HepG2 (cell line): ENCODE measurements at regions not wholly inside any gene's neighbourhood (a gene's known extent, or its start where the extent isn't known, plus 50 kb on each side); places are given as distances from the start of the nearest gene placed in this dataset.

Experiments used
- ATAC-seq: fragments of 200-7000 bp; cut with Tn5 transposase; 3 replicates; pipeline ENCODE4 v1.9.1; 2020; ENCODE audit warnings: mild to moderate bottlenecking, moderate library complexity
- BruUV-seq: library from RNA; stranded (reverse); fragments of 400-500 nt; replicated peaks from 2 replicates; lab custom pipeline; 2021; lab: Mats Ljungman, UMichigan
- CTCF ChIA-PET: fragments of 300-600 bp; formaldehyde crosslinking; extraction: SDS; loops from one replicate; lab custom pipeline; 2021; ENCODE audit warnings: low total read pairs, inconsistent platforms, low intra/inter-chr PET ratio; lab: Yijun Ruan, JAX
- POLR2A ChIA-PET: fragments of 350-600 bp; sonication (Branson Sonifier 250); formaldehyde crosslinking; loops from one replicate; lab custom pipeline; 2020; ENCODE audit warnings: antibody characterized with exemption, inconsistent platforms; lab: Yijun Ruan, JAX
- DNase-seq: peaks from one replicate; pipeline ENCODE4 v3.0.0-alpha.2; 2015; ENCODE audit warnings: low spot score
- FAIRE-seq: peaks from 3 replicates; lab custom pipeline; 2011; peaks lifted over from hg19 to GRCh38; lab: Jason Lieb, UNC
- H2AFZ ChIP-seq: one replicate; pipeline ENCODE4 v1.6.1; 2011; ENCODE audit warnings: low read length, inconsistent platforms
- H3K27ac ChIP-seq: fragments of 300-600 bp; 3 replicates; pipeline ENCODE4 v1.8.0; 2011; ENCODE audit warnings: mixed run types, mild to moderate bottlenecking, mixed read lengths, low read length, inconsistent platforms; ENCODE audit not compliant: insufficient read depth; ENCODE audit errors: extremely low read length
- H3K27me3 ChIP-seq, 2 experiments: fragments of 200-600 bp in 1 of 2; 2 replicates in 1 of 2; 3 replicates in 1 of 2; pipeline versions ENCODE4 v1.6.0 to v1.8.0; 2011; ENCODE audit warnings: low read length in 2 of 2, mild to moderate bottlenecking in 2 of 2, moderate library complexity in 2 of 2, inconsistent platforms in 1 of 2; ENCODE audit not compliant: insufficient read depth in 2 of 2, control insufficient read depth in 1 of 2
- H3K36me3 ChIP-seq, 2 experiments: fragments of 200-600 bp in 1 of 2; replicated peaks in 1 of 2; 2 replicates in 1 of 2; 3 replicates in 1 of 2; pipeline versions ENCODE4 v1.5.1 to v1.8.0; 2011; ENCODE audit warnings: low read length in 2 of 2, inconsistent platforms in 1 of 2; ENCODE audit not compliant: insufficient read depth in 2 of 2, control insufficient read depth in 1 of 2
- H3K4me1 ChIP-seq: 2 replicates; pipeline ENCODE4 v1.5.1; 2012; ENCODE audit warnings: low read length, inconsistent platforms; ENCODE audit not compliant: insufficient read depth
- H3K4me2 ChIP-seq: 2 replicates; pipeline ENCODE4 v1.6.0; 2011; ENCODE audit warnings: low read depth, low read length, inconsistent platforms
- H3K4me3 ChIP-seq, 3 experiments: fragments of 200-600 bp in 1 of 3; sonication (generic), shearing (Covaris generic) in 1 of 3; replicated peaks in 1 of 3; 2 replicates each; pipeline ENCODE4 v1.5.1; 2011 to 2016; ENCODE audit warnings: low read length in 3 of 3, inconsistent platforms in 2 of 3, low read depth in 2 of 3, mild to moderate bottlenecking in 2 of 3, control low read depth in 1 of 3, mixed read lengths in 1 of 3; ENCODE audit not compliant: insufficient read depth in 1 of 3
- H3K79me2 ChIP-seq: one replicate; pipeline ENCODE4 v1.6.1; 2011; ENCODE audit warnings: low read length, inconsistent platforms; ENCODE audit not compliant: insufficient read depth
- H3K9ac ChIP-seq: 2 replicates; pipeline ENCODE4 v1.6.0; 2011; ENCODE audit warnings: mild to moderate bottlenecking, low read depth, low read length, inconsistent platforms; ENCODE audit not compliant: insufficient read depth
- H3K9me3 ChIP-seq: 2 replicates; pipeline ENCODE4 v1.5.1; 2012; ENCODE audit warnings: mild to moderate bottlenecking, low read length
- H4K20me1 ChIP-seq: 2 replicates; pipeline ENCODE4 v1.6.0; 2011; ENCODE audit warnings: inconsistent platforms, mild to moderate bottlenecking, low read length, moderate library complexity; ENCODE audit not compliant: insufficient read depth
- ETS1 ChIP-seq: sonication (generic); formaldehyde crosslinking; IDR thresholded peaks from 2 replicates; pipeline ENCODE4 v1.4.0; 2020; ENCODE audit warnings: missing genetic modification reagents
- HINFP ChIP-seq: sonication (generic); formaldehyde crosslinking; IDR thresholded peaks from 2 replicates; pipeline ENCODE4 v1.4.0; 2020; ENCODE audit warnings: low read depth, mild to moderate bottlenecking, missing genetic modification reagents
- KDM6A ChIP-seq: IDR thresholded peaks from 2 replicates; pipeline ENCODE4 v1.6.1; 2016; ENCODE audit warnings: low read depth
- SYNCRIP ChIP-seq: fragments of 200-400 bp; formaldehyde crosslinking; IDR thresholded peaks from 2 replicates; pipeline ENCODE4 v1.6.1; 2018; ENCODE audit warnings: mild to moderate bottlenecking, low read depth, low read length; ENCODE audit not compliant: insufficient read depth
- U2AF2 ChIP-seq: fragments of 200-400 bp; formaldehyde crosslinking; IDR thresholded peaks from 2 replicates; pipeline ENCODE4 v1.6.1; 2017; ENCODE audit warnings: low read depth, mild to moderate bottlenecking, low read length
- ZBTB42 ChIP-seq: sonication (generic); formaldehyde crosslinking; IDR thresholded peaks from 2 replicates; pipeline ENCODE4 v1.5.0; 2020; ENCODE audit warnings: mild to moderate bottlenecking, missing genetic modification reagents
- ZEB1 ChIP-seq: IDR thresholded peaks from 2 replicates; pipeline ENCODE4 v1.6.1; 2012; ENCODE audit warnings: mild to moderate bottlenecking, low read depth, inconsistent platforms; ENCODE audit not compliant: insufficient replicate concordance
- ZNF335 ChIP-seq: sonication (generic); formaldehyde crosslinking; IDR thresholded peaks from 2 replicates; pipeline ENCODE4 v1.4.0; 2020; ENCODE audit warnings: missing genetic modification reagents
- ZNF496 ChIP-seq: sonication (generic); formaldehyde crosslinking; IDR thresholded peaks from 2 replicates; pipeline ENCODE4 v1.8.1; 2023; ENCODE audit warnings: mild to moderate bottlenecking, moderate library complexity, missing genetic modification reagents; ENCODE audit not compliant: insufficient replicate concordance
- WGBS: methylation state at CpG from one replicate; pipeline ENCODE4 v1.1.6; 2017; ENCODE audit warnings: low lambda C conversion rate; 5-methylcytosine and 5-hydroxymethylcytosine counted together
- in situ Hi-C: cut with HindIII; loops from 2 replicates; pipeline ENCODE4 v1.10.0; 2017; ENCODE audit warnings: low pct_unique_long_range_greater_than_20kb; ENCODE audit not compliant: extremely low pct_ligation_motif_present
- intact Hi-C: fragments of 100-400 bp; cut with micrococcal nuclease; formaldehyde crosslinking; loops from one replicate; pipeline ENCODE4 v1.10.0; 2022; ENCODE audit not compliant: unreplicated experiment
- TF ChIP-seq, protein P1 (sequence below): sonication (generic); formaldehyde crosslinking; IDR thresholded peaks from 2 replicates; pipeline ENCODE4 v1.5.0; 2020; ENCODE audit warnings: mild to moderate bottlenecking, missing genetic modification reagents, moderate library complexity

DNA sequence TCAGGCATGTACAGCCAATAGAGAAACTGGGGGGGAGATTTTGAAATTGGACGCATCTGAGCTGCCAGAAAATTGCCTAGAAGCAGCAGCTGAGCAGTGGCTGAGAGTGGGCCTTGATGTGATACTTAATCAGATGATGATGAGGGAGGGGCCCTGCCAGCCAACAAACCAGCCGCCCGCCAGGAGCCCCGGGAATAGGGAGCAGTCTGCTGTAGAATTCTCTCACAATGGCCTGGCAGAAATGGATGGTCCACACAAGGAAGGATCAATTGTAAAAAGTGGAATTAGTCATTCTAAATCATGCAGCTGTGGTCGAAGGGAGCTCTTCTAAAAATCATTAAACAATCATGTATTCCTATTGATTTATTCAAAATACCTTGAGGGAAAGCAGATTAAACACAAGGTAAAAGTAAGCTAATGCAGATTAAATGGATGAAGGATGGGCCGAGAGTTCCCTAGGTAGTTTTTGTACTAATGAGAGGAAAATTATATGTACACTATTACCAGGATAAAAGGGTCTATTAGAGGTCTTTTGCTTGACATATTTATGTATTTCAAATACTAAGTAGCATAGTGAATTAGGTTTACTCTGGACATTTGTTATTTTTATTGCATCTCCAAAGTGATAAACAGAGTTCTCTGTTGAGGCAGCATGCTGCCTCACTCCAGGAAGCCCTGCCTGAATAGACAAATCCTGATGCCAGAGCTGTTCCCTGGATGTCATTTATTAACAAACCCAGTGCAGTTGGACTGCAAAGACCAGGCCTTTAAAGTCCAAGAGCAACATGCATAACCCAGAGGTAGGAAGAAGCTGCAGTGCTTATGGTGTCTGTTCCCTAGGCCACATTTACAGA lies 91.3 kb downstream of the NKX6-1 start:
- BruUV-seq: no TSS peak
- Histone ChIP-seq H3K27me3 (no peaks in the 10 kb centered on the region; a peak in 2 of 5 replicates), H3K27ac (no peak overlapping the region), H3K9ac (no peak overlapping the region), H4K20me1 (no peaks in the 10 kb centered on the region), H3K4me2 (no peak overlapping the region), H3K79me2 (no peaks in the 10 kb centered on the region), H3K9me3 (no peaks in the 10 kb centered on the region), H3K4me1 (no peaks in the 10 kb centered on the region), H2AFZ (no peak overlapping the region), H3K4me3 (no peak overlapping the region), H3K36me3 (no peaks in the 10 kb centered on the region)
- ChIA-PET CTCF (no interaction called here), POLR2A (no interaction called here)
- in situ Hi-C loops: no loop called here
- intact Hi-C loops: loop anchor here (1.0 kb wide), 1 partner anchor 23 kb away; no protein-coding TSS in a partner anchor
- DNase-seq: no peak
- no peak for ATAC-seq
- FAIRE-seq: no peak
- TF ChIP-seq HINFP (CRISPR knock-in tag): no peak
- TF ChIP-seq ZNF335 (CRISPR knock-in tag): no peak
- WGBS: 2% methylated on average over 6 of the region's 6 CpGs

- CTCF ChIA-PET: no interaction called here
- intact Hi-C loops: no loop called here
- TF ChIP-seq, protein P1, sequence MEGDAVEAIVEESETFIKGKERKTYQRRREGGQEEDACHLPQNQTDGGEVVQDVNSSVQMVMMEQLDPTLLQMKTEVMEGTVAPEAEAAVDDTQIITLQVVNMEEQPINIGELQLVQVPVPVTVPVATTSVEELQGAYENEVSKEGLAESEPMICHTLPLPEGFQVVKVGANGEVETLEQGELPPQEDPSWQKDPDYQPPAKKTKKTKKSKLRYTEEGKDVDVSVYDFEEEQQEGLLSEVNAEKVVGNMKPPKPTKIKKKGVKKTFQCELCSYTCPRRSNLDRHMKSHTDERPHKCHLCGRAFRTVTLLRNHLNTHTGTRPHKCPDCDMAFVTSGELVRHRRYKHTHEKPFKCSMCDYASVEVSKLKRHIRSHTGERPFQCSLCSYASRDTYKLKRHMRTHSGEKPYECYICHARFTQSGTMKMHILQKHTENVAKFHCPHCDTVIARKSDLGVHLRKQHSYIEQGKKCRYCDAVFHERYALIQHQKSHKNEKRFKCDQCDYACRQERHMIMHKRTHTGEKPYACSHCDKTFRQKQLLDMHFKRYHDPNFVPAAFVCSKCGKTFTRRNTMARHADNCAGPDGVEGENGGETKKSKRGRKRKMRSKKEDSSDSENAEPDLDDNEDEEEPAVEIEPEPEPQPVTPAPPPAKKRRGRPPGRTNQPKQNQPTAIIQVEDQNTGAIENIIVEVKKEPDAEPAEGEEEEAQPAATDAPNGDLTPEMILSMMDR: no peak
- TF ChIP-seq ETS1 (CRISPR knock-in tag) (no peak), ZNF496 (CRISPR knock-in tag) (no peak), U2AF2 (no peak), ZBTB42 (CRISPR knock-in tag) (no peak), ZEB1 (no peak), KDM6A (CRISPR knock-in tag) (no peak), SYNCRIP (no peak)
Observed at GRCh38 chr4:84403656-84404055, 95.4 kb downstream of the NKX6-1 start.

More at GRCh38 chr4:84403656-84404055, 95.4 kb downstream of the NKX6-1 start:
- Histone ChIP-seq H3K4me1 (no peaks in the 10 kb centered on the region), H4K20me1 (no peaks in the 10 kb centered on the region), H3K27me3 (no peaks in the 10 kb centered on the region; a peak in 2 of 5 replicates), H3K4me2 (no peak overlapping the region), H3K9ac (no peak overlapping the region), H3K9me3 (no peaks in the 10 kb centered on the region), H3K4me3 (no peak overlapping the region), H3K36me3 (no peaks in the 10 kb centered on the region), H3K27ac (no peak overlapping the region), H3K79me2 (no peaks in the 10 kb centered on the region), H2AFZ (no peak overlapping the region)
- WGBS: 27% methylated on average over 4 of the region's 4 CpGs
- no peak for ATAC-seq
- in situ Hi-C loops: no loop called here
- no peak for DNase-seq
- BruUV-seq: no TSS peak
- POLR2A ChIA-PET: no interaction called here
- FAIRE-seq: no peak
